Liver (tissue), 2 donors: ENCODE measurements at regions not wholly inside any gene's neighbourhood (a gene's known extent, or its start where the extent isn't known, plus 50 kb on each side); places are given as distances from the start of the nearest gene placed in this dataset.

Experiments used
- TF ChIP-seq, protein P1 (sequence below): IDR thresholded peaks from 2 replicates; pipeline ENCODE4 v1.6.1; 2016; ENCODE audit warnings: antibody characterized with exemption
- TF ChIP-seq, protein P2 (sequence below): fragments of 150-350 bp; IDR thresholded peaks from 2 replicates; pipeline ENCODE4 v1.5.1; 2017; ENCODE audit warnings: improper control_type of control experiment, low read depth, low read length; ENCODE audit not compliant: missing input control
- donor health status: healthy.

GRCh38 chr4:147163311-147163710, 217.6 kb upstream of the TTC29 start:
- TF ChIP-seq, protein P1, sequence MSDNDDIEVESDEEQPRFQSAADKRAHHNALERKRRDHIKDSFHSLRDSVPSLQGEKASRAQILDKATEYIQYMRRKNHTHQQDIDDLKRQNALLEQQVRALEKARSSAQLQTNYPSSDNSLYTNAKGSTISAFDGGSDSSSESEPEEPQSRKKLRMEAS = no peak
- TF ChIP-seq, protein P2, sequence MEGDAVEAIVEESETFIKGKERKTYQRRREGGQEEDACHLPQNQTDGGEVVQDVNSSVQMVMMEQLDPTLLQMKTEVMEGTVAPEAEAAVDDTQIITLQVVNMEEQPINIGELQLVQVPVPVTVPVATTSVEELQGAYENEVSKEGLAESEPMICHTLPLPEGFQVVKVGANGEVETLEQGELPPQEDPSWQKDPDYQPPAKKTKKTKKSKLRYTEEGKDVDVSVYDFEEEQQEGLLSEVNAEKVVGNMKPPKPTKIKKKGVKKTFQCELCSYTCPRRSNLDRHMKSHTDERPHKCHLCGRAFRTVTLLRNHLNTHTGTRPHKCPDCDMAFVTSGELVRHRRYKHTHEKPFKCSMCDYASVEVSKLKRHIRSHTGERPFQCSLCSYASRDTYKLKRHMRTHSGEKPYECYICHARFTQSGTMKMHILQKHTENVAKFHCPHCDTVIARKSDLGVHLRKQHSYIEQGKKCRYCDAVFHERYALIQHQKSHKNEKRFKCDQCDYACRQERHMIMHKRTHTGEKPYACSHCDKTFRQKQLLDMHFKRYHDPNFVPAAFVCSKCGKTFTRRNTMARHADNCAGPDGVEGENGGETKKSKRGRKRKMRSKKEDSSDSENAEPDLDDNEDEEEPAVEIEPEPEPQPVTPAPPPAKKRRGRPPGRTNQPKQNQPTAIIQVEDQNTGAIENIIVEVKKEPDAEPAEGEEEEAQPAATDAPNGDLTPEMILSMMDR = no peak
